Hematopoietic multipotent progenitor cell (in vitro differentiated cells): ENCODE measurements at regions not wholly inside any gene's neighbourhood (a gene's known extent, or its start where the extent isn't known, plus 50 kb on each side); places are given as distances from the start of the nearest gene placed in this dataset.
A peak's percentile ranks its signal among the peaks of the same experiment; 100 is the strongest.
"Not testable (repeated sequence)": the region's sequence is repeated elsewhere in the genome, so short reads cannot be mapped to it uniquely, and the experiment has no call there.

Experiments
- DNase-seq, 3 donors: peaks; one replicate each; pipeline ENCODE4 v3.0.0-alpha.2; 2011 to 2015; ENCODE audit warnings: low read depth in 2 of 3, low spot score in 2 of 3

DNA sequence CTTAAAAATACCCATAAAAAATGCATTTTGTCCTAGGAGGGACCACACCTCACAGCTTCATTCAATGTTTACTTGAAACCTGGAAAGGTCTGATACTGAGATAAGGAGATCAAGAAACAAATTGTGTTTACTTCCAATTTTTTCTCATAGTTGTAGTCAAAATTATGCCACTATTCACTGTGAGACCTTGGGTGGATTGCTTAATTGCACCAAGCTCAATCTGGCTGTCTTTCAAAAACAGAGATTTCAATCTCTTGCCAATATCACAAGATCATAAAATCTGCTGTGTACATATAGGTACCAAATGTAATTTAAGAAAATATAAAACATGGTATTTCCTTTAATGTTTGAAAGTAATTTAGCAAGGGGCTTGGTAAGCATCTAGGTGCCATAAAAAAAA, 186.4 kb upstream of the THBS1 start:
- no peak for DNase-seq

DNA sequence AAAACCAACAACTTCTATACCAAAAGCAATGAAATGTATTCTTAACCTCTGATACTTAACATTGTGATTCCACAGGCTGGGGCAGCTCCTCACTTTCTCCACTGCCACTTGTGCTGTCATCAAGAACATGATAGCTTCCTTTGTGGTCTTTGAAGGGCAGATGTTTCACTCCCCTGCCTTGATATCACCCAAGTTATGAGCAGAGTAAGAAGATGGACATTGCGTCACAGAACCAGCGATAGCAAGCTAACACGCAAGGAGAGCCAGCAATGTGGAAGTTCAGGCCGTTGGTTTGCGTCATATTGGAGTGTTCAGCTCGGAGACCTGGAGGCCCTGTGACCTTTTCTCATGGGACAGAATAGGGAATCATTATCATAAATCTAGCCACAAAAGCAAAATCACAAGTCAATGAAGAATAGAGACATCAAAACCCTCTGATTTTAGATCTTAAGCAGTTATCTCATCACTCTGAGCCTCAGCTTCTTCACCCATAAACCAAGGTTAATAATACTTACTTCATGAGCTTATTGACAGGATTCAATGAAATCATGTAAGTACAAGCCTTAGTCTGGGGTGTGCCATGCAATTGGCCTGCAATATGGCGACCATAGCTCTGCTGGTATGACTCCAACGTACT, 183.8 kb upstream of the THBS1 start:
- peak in 2 of 3 donors; percentile 56 to 74 for DNase-seq

DNA sequence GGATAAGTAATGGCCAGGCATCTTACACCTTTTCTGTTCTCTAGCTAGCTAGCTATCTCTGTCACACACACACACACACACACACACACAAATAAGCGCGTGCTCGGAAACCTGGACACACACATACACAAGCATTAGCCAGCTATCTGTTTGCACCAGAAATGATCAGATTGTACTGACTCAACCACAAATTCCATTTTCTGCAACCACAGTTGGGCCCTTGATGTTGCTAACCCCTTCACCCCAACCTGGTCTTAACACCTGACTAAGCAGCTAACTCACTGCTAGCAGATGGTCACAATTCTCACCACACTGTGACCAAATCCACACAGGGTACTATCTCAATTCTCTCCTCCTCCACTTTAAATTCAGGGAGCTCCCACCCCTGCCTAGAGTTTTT, 183.0 kb upstream of the THBS1 start:
- peak in 1 of 3 donors; percentile 39 for DNase-seq

DNA sequence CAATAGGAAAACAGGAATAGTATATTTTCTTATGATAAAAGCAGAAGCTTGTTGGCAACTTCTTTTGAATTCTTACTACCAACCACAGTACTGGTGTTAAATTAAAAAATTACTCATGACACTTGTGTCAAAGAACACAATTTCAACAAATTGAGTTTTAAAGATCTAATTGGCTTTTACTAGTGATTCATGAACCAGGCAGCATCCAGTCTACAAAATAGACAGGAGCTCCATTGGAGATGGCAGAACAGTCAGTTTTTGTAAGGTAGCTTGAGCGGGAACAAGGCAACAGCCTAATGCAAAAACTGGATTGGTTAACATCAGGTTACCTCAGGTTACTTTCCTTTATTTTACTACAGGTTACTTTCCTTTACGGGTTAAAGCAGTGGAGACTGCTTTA, 181.3 kb upstream of the THBS1 start:
- no peak for DNase-seq

DNA sequence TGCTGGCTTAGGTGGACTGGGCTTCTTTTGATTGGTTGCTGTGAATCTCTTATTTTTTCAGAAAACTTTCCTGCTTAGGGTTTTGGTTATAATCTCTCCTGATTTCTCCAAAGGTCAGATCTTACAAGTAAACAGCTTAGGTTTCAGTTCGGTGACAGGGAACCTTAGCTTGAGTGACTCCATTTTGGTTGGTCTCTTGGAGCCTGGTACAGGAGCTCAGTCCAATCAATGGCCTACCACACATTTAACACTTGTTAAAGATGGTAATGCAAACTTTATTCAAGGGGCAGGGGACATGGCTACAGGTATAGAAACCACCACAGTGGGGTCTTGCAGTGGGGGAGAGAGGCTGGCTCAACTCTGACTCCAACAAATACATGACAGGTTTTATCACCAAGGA, 180.9 kb upstream of the THBS1 start:
- DNase-seq: no peak

DNA sequence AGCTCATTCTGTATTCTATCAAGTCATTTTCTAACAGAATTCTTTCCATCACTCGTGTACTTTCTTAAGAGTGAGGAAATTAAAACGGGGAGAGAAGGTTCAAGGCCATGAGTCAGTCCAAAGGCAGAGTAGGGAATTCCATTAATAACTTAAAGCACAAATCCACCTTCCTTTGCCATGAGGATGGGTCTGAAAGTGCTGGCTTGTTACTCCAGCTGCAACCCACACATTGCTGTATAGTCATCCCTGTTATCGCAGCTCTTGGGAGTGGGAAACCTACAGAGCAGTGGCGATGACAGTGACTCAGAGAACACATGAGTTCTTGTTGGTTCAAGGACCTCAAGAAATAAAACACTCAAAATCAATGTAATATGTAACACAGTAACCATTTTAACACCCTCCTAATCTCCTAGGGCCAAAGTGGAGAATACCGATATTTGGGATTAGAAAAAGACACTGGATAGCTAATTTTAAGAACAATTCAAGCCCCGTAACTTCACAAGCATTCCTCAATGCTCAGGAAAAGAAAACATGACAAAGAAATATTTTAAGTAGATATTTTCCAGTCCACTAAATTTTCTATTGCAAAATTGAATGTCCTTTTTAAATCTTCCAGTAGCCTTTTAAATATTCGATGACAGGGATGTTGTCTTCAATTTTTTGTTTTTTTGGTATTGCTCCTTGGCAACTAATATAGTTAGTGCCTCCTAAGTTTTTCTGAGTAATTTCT, 179.9 kb upstream of the THBS1 start:
- DNase-seq: no peak

DNA sequence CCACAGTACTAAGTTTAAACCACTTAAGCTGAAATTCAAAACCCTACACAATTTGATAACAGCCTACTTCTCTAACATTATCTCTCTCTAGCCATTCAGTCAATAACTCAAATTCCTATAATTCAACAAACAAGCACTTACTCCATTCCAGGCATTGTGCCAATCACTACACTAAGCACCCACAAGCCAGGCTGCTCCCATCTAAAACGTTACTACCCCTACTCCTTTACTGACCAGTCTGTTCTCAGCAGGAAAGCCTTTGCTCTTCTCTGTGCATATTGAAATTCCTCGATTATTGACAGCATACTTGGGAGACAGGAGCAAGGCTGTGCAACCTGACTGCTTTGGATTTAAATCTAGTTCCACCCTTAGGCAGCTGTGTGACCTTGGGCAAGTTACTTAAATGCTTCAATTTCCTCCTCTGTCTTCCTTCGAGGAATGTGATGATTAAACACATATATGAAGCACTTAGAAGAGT, 177.2 kb upstream of the THBS1 start:
- DNase-seq: no peak

DNA sequence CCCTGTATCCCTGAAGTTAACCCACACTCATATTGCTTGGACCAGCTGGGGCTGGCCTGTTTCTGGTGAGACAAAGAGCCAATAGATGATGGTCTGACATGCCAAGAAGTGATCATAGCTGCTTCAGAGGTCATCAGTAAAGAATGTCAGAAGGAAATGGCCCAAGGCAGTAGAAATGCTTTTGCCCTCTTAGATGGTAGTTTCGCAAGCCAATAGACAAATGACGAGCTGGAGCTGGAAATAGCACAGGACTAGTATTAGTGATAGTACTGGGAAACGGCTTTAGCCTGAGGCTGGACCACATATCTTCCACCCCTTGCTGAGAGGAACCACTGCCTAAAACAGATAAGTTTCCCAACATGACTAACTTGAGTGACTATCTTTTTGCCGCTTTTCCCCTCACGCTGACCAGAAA, 176.1 kb upstream of the THBS1 start:
- no peak for DNase-seq

DNA sequence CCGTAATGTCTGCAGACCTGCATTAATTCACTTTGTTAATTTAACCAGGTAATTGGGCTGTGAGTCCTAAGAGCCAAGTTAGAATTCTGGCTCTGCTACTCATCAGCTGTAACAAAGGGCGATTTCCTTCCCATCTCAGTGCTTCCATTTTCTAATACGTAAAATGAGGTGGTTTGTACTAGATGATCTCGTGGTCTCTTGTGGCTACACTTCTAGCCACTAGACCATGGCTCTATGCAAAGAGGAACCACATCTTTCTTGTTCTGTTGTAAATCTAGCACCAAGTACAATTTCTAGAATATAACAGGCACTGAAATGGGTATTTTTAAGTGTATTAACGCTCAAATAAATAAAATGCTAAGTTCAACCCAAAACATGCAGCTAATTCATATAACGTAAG, 174.4 kb upstream of the THBS1 start:
- no peak for DNase-seq

DNA sequence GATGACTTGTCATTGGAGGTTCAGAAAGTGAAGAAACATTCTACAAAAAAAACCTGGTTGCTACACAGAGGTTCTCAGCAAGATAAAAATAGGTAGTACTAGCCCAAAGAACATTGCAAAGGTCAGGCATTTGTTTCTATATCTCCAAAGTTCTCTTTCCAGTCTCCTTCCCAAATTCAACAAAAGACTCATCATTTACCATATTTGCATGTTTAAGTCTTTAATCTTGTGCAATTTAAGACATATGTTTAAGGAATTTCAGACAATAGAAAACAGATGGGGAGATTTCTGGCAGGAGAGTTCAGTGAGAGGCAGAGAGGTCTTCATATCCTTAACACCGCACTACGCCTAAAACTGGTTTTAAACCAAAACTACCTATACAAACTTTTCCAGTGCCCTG, 173.8 kb upstream of the THBS1 start:
- no peak for DNase-seq

DNA sequence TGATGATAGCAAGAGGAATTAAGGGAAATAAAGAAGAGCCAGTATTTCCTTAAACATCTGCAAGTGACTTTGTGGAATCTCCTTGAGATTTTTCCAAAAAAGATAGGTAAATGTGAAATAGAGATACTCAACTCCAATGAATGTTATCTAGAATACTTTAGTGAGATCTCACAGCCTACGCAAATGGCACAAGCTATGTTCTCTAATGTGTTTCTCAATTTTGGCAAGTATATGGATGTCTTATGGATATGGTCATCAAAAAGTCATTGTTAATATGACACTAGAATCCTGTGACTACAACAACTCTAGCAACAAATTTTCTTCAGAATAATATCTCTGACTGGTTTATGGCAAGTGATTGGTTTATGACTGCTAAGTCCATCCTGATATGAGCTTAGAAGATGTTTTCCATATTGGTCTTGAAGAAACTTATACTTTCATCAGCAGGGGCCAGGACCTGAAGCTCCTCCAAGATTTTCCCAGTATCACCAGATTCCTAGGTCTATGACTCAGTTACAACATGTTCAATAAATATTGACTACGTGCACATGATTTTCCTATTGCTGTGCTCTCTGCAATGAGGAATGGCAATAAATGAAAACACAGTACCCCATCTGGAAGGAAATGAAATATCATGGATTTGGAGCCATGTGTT, 170.9 kb upstream of the THBS1 start:
- DNase-seq: no peak

DNA sequence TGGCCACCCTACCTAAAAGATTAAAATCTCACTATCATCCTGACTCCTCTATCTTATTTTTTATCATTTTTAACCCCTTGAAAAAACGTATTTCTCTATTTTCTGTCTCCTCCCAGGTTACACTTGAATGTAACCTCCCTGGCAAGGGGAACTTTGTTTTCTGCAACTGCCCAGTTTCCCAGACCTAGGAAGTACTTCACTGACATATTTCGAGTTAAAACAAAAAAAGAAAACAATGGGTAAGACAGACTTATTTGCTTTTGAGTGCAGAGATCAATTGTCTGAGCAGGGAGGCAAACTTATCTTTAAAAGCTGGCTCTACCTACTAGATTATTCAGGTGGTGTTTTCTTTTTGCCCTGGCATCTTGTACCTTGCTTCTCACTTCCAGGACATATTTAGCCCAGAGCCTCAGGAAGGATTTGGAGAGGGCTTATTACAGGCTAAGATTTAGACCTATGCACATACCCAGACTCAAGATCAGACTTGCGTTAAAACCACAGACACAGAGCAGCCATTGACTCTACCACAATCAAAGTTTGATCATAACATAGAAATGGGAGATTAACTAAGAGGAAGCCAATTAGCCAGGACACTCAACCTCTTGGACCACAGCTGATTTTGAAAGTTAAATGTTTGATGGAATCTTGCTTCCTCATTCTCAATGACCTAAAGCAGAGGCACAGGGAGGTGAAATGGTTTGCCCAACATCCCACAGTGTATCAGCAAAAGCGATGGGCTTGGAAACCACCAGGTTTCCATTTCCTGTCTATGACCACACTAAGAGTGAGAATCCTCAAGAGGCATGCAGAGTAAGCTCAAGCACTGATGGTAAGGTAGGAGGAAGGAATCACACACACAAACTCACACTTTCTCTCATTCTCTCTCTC, 169.5 kb upstream of the THBS1 start:
- peak in 1 of 3 donors; percentile 64 for DNase-seq

DNA sequence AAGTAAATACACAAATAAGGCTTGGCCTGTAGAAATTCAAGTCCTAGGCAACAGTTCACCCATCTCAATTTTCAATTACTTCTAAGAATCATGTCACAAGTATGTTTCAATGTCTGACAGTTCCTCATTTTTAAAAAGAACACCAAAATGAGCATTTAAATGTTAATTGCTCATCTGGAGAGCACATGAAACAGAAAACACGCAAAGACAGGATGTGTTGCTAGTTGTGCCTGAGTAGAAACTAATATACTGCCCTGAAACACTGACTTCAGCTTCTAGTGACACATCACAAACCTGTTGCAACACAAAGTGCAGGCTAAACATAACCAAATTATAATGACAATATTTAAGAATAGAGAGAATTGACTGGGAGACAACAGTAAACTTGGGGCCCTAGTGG, 167.3 kb upstream of the THBS1 start:
- DNase-seq: peak in 1 of 3 donors; percentile 48

DNA sequence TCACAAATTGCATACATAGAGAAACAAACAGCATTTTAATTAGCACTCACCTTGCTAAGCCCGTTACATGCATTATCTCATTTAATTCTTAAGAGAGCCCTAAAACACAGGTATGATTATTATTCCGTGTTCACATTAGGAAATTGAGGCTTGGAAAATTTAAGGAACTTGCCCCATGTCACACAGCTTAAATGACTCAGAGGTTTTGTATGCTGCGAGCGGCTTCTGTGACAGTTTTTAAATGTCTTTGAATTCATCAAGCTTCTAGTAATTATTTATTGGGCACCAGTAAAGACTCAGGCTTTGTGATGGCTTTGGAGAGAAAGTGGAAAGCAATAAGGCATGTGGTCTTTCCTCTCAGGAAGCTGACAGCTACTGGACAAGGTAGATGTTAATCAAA, 166.7 kb upstream of the THBS1 start:
- no peak for DNase-seq

DNA sequence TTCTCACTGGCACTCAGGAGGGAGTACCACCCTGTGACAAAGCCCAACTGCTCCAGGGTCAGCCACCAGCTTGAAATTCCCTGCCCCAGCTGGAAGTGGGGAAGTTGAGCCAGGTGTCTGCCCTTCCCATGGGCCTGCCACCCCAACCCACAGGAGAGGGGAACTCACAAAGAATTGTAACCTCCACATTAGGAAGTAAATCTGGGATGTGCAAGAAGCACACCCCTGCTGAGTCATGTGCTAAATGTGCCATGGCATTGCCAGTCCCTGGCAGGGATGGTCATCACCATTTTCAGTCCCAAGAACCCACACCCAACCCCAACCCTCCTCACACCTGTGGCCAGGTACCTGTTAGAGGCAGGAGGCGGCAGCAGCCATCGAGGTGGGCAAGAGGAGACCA, 165.2 kb upstream of the THBS1 start:
- no peak for DNase-seq

DNA sequence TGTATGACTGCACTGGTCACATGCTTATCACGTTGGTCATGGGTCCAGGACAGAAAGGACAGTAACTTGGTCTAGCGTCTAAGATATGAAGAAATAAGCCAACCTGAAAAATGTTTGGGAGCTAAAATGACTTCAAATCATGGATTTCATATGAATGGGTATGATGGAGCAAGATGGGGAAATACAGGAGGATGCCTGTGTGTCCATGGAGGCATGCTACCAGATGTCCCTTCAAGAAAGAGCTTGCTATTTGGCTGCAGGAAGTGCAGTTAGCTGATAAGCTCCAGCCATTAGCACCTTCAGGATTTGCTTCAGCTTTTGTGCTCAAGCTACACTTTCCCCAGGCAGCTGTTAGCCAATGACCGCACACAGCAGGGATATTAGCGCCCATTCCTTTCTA, 164.6 kb upstream of the THBS1 start:
- no peak for DNase-seq

DNA sequence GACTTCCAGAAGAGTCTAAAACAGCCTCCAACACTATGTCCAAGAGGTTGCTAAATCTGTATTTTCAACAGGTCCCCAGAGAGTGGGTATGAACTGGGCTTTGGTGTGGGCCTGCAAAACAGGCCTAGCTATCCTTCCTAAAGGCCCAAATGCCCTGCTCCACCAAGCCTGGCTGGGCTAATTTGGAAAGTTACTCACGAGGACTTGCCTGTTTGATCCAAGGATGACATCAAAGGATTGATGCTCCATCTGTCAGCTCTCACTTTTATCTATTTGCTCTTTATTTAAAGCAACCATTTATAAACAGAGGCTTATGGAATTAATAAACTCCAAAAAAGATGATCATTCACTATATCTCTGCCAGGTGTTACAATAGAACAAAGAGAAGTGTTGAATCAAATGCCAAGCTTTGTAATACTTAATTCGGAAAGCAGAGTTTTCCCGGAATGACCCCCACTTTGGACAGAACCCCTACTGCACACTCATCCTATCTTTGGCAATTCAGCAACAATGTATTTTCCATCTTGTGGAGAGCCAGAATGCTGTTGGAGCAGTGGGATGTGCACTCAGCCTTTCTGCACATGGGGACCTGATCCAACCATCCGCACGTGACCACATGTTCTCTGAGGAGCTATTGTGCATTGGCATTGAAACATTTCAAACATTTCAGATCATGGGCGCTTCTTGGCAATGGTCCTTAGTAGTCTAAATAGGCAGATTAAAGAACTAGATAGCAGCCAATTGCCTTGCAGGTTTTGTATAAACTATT, 163.3 kb upstream of the THBS1 start:
- DNase-seq: no peak

DNA sequence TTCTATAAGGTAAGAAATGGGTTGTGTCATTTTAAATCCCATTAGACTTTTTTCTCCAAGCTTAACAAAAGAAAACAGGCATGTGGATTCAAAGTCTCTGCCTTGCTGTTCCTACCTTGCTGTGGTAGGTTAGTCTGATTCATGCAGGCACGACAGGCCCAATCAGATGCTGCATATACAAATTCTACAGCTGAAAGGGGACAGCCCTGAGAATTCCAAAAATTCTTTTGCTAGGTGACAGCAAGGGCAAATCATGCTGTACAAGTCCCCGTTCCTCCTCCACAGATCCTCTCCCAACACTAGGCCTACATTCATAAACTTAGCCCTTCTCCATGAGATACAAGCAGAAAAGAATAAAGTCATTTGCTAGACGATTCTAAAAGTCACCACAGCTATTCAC, 161.2 kb upstream of the THBS1 start:
- no peak for DNase-seq

DNA sequence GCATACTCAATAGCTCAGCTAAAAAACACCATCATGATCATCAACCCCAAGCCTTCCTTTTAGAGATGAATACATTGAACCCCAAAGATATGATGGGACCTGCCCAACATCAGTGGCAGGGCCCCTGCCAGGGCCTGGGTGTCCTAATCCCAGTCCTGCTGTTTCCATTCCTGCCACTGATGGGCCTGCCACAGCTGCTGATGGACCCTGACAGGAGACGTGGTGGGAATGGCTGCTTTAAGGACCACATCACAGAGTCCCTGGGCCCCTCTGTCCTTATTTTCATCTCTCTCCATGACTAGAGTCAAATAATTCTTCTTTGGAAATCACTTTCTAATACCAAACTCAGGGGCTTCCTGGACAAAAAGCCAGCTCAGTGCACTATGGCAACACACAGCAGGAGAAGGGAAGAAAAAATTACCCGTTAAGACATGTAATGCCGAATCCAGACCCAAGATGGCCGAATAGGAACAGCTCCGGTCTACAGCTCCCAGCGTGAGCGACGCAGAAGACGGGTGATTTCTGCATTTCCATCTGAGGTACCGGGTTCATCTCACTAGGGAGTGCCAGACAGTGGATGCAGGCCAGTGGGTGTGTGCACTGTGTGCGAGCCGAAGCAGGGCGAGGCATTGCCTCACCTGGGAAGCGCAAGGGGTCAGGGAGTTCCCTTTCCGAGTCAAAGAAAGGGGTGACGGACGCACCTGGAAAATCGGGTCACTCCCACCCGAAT, 160.6 kb upstream of the THBS1 start:
- DNase-seq: not testable (repeated sequence)

DNA sequence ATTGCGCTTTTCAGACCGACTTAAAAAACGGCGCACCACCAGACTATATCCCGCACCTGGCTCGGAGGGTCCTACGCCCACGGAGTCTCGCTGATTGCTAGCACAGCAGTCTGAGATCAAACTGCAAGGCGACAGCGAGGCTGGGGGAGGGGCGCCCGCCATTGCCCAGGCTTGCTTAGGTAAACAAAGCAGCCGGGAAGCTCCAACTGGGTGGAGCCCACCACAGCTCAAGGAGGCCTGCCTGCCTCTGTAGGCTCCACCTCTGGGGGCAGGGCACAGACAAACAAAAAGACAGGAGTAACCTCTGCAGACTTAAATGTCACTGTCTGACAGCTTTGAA, 160.1 kb upstream of the THBS1 start:
- not testable (repeated sequence) for DNase-seq
